ENCODE measurements at regions not wholly inside any gene's neighbourhood (a gene's known extent, or its start where the extent isn't known, plus 50 kb on each side); places are given as distances from the start of the nearest gene placed in this dataset.

DNA sequence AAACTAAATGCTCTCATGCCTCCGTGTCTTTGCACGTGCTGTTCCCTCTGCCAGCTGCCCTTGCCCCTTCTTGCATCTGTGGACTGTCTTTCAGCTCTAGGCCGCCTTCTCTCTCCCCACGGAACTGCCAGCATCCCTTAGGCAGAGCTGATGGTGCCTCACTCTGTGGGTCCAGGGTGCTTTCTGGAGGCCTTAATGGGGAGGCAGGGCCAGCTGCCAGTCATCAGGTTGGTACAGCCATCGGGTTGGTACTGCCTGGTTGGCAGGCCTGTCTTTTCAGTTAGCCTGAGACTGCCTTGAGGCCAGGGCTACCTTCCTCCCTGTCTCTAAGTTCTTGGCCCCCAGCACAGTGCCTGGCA is 61.4 kb upstream of the TARBP1 start:
- no peaks in the 10 kb centered on the region for H3K9me3 ChIP-seq
- intact Hi-C loops (cut with DNase I): no loop called here
- no peak for DNase-seq (ENCODE audit: extremely low spot score)
- H3K27ac ChIP-seq (replicated peaks in 1 of 4): peak overlapping the region; percentile 92 to 99 (median 96)
- no peak overlapping the region for H3K4me3 ChIP-seq
- no peaks in the 10 kb centered on the region for H3K27me3 ChIP-seq
- H3K4me1 ChIP-seq: peaks cover 96 to 100% (median 100%) of the 10 kb centered on the region in 4 donors
- TF ChIP-seq EP300 (IDR thresholded peaks at IDR 0.05): no peak
- no peak for TF ChIP-seq POLR2A (IDR thresholded peaks at IDR 0.05; ENCODE audit: low read depth)
- TF ChIP-seq POLR2AphosphoS5 (IDR thresholded peaks at IDR 0.05): no peak
- no peak for TF ChIP-seq CTCF (IDR thresholded peaks at IDR 0.05)
- H3K36me3 ChIP-seq: no peaks in the 10 kb centered on the region
- whole genome bisulfite sequencing: 87% methylated on average over 5 of the region's 5 CpGs

DNA sequence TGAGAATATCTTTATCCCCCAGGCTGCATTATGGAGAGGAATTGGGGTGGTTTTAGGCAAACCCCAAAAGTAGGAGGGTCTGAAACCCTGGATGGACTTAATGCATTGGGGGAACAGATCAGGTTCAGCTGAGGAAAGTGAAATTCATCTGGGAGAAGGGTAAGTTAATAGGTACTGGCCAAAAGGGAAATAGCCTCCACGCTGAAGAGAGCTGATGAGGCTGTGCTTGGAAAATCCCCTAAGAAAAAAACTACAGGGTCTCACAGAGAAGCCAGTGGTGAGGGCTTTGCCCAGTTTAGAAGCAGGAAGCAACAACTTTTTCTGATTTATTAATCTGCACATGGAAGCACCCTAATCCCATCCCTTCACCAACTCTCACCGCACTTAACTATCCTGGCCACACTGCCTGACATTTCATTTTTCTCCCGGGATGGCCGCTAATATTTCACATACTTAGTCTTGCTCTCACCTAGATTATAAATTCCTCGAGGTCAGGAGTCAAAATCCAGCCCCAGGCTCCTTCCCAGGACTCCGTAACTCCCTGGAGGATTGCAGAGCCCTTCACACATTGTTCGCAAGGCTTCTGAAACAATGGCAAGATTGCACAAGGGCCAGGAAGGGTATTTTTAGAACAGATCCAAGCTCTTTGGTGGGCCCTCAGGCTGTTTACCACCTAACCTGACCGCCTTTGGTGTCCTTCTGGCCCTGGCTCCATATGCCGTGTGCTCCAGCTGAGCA is 60.9 kb upstream of the TARBP1 start:
- WGBS: 66% methylated on average over 9 of the region's 9 CpGs
- Histone ChIP-seq H3K4me1 (peaks cover 96 to 100% (median 100%) of the 10 kb centered on the region in 4 donors), H3K36me3 (no peaks in the 10 kb centered on the region), H3K27ac (replicated peaks in 1 of 4) (peak overlapping the region; percentile 92 to 99 (median 96)), H3K27me3 (no peaks in the 10 kb centered on the region), H3K9me3 (no peaks in the 10 kb centered on the region), H3K4me3 (no peak overlapping the region)
- intact Hi-C loops (cut with DNase I): loop anchor here (5.0 to 10.0 kb wide), 2 partner anchors 185 to 452 kb away; no protein-coding TSS in a partner anchor
- TF ChIP-seq POLR2A (IDR thresholded peaks at IDR 0.05; ENCODE audit: low read depth): no peak
- no peak for TF ChIP-seq EP300 (IDR thresholded peaks at IDR 0.05)
- TF ChIP-seq POLR2AphosphoS5 (IDR thresholded peaks at IDR 0.05): no peak
- no peak for TF ChIP-seq CTCF (IDR thresholded peaks at IDR 0.05)
- no peak for DNase-seq (ENCODE audit: extremely low spot score)

DNA sequence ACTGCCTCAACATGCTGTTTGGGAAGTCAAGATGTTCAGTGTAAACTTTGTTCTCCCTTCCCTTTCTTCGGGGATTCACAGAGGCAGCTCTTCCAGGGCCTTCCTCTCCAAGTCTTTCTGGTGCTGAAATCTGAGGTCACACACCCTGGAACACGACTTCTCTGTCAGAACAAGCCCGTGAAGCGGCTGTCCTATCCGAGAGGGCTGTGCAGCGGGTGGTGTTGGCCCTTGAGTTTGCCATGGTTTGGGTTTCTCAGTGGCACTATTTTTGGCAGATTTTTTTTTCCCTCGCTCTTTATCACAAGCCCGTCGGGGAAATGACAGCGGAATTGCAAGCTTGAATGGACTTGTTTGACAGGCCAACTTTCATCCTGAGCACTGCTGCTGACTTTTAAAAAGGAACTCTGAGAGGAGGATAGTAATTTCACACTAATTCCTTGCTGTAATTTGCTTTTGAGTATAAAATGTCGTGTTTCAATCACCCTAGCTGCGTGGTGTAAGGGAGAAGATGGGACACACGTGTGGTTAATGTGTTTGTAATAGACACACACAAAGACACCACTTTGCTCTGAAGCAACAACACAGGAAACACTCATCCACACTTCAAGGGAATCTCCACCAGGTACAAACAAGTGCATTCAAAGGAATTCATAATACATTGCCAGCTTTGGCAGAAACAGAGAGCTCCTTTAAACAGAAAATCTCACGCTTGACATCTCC is 60.1 kb upstream of the TARBP1 start:
- peak overlapping the region; percentile 92 to 99 (median 96) for H3K27ac ChIP-seq (replicated peaks in 1 of 4)

GRCh38 chr1:234538062-234538731 is 59.2 kb upstream of the TARBP1 start:
- WGBS: 74% methylated on average over 16 of the region's 19 CpGs
- Histone ChIP-seq H3K27ac (replicated peaks in 1 of 4) (peak overlapping the region; percentile 92 to 99 (median 96)), H3K36me3 (no peaks in the 10 kb centered on the region), H3K4me1 (peaks cover 95 to 100% (median 99%) of the 10 kb centered on the region in 4 donors), H3K9me3 (no peaks in the 10 kb centered on the region), H3K27me3 (no peaks in the 10 kb centered on the region), H3K4me3 (no peak overlapping the region)
- intact Hi-C loops (cut with DNase I): loop anchor here (5.0 to 10.0 kb wide), 2 partner anchors 187 to 454 kb away; no protein-coding TSS in a partner anchor
- DNase-seq (ENCODE audit: extremely low spot score): no peak
- TF ChIP-seq POLR2A (IDR thresholded peaks at IDR 0.05; ENCODE audit: low read depth): no peak
- TF ChIP-seq EP300 (IDR thresholded peaks at IDR 0.05): peak; percentile 86
- no peak for TF ChIP-seq CTCF (IDR thresholded peaks at IDR 0.05)
- peak in 1 of 2 donors; percentile 67 for TF ChIP-seq POLR2AphosphoS5 (IDR thresholded peaks at IDR 0.05)

More for the DNA sequence above, 60.1 kb upstream of the TARBP1 start:
- no peaks in the 10 kb centered on the region for H3K27me3 ChIP-seq
- intact Hi-C loops (cut with DNase I): loop anchor here (5.0 to 10.0 kb wide), 2 partner anchors 186 to 453 kb away; no protein-coding TSS in a partner anchor
- TF ChIP-seq POLR2AphosphoS5 (IDR thresholded peaks at IDR 0.05) (peak in 1 of 2 donors; percentile 47), POLR2A (IDR thresholded peaks at IDR 0.05; ENCODE audit: low read depth) (no peak), CTCF (IDR thresholded peaks at IDR 0.05) (no peak)
- no peak overlapping the region for H3K4me3 ChIP-seq
- H3K4me1 ChIP-seq: peaks cover 96 to 100% (median 100%) of the 10 kb centered on the region in 4 donors
- H3K9me3 ChIP-seq: no peaks in the 10 kb centered on the region
- DNase-seq (ENCODE audit: extremely low spot score): no peak
- 53% methylated on average over 14 of the region's 14 CpGs for WGBS
- H3K36me3 ChIP-seq: no peaks in the 10 kb centered on the region
